Panc1 (cell line): ENCODE measurements at regions not wholly inside any gene's neighbourhood (a gene's known extent, or its start where the extent isn't known, plus 50 kb on each side); places are given as distances from the start of the nearest gene placed in this dataset.

Experiments used
- ATAC-seq: fragments of 200-7000 bp; cut with Tn5 transposase; 2 replicates; pipeline ENCODE4 v1.9.1; 2020; ENCODE audit warnings: mild to moderate bottlenecking, moderate library complexity
- BruUV-seq: library from RNA; stranded (reverse); fragments of 400-500 nt; replicated peaks from 2 replicates; lab custom pipeline; 2021; lab: Mats Ljungman, UMichigan
- CTCF ChIA-PET: fragments of 300-600 bp; sonication (Branson Sonifier 250); formaldehyde crosslinking; loops from one replicate; lab custom pipeline; 2022; ENCODE audit warnings: antibody characterized with exemption; lab: Charles Lee
- POLR2A ChIA-PET: fragments of 300-600 bp; sonication (Branson Sonifier 250); formaldehyde crosslinking; loops from one replicate; lab custom pipeline; 2022; ENCODE audit warnings: antibody characterized with exemption; lab: Charles Lee
- DNase-seq: peaks from one replicate; pipeline ENCODE4 v3.0.0-alpha.2; 2010; ENCODE audit warnings: low read depth, low spot score
- H3K27ac ChIP-seq: 2 replicates; pipeline ENCODE4 v1.5.1; 2011; ENCODE audit warnings: mild to moderate bottlenecking, low read length, inconsistent platforms
- H3K27me3 ChIP-seq: fragments of 200-500 bp; sonication (Bioruptor generic); 2 replicates; pipeline ENCODE4 v1.6.0; 2014; ENCODE audit warnings: low read length, inconsistent platforms; ENCODE audit not compliant: control insufficient read depth, insufficient read depth
- H3K36me3 ChIP-seq: fragments of 200-500 bp; sonication (Bioruptor generic); 2 replicates; pipeline ENCODE4 v1.5.1; 2014; ENCODE audit warnings: inconsistent platforms, mild to moderate bottlenecking, low read length, moderate library complexity; ENCODE audit not compliant: control insufficient read depth, insufficient read depth
- H3K4me1 ChIP-seq: 2 replicates; pipeline ENCODE4 v1.5.1; 2011; ENCODE audit warnings: inconsistent platforms, mild to moderate bottlenecking, low read length, moderate library complexity; ENCODE audit not compliant: control insufficient read depth, insufficient read depth
- H3K4me3 ChIP-seq, 2 experiments: 2 replicates each; pipeline ENCODE4 v1.5.1; 2011 to 2012; ENCODE audit warnings: low read depth in 2 of 2, low read length in 2 of 2, mild to moderate bottlenecking in 2 of 2, inconsistent platforms in 1 of 2, moderate library complexity in 1 of 2
- H3K9me3 ChIP-seq: fragments of 200-500 bp; sonication (Bioruptor generic); 2 replicates; pipeline ENCODE4 v1.5.1; 2014; ENCODE audit warnings: low read depth, mild to moderate bottlenecking, inconsistent platforms, low read length, moderate library complexity; ENCODE audit not compliant: control insufficient read depth, insufficient read depth
- POLR2AphosphoS5 ChIP-seq: IDR thresholded peaks from 2 replicates; pipeline ENCODE4 v1.6.1; 2012; ENCODE audit warnings: mild to moderate bottlenecking, low read depth, low read length, moderate library complexity
- REST ChIP-seq, 2 experiments: IDR thresholded peaks; 2 replicates each; pipeline ENCODE4 v1.6.1; 2011 to 2012; ENCODE audit warnings: low read depth in 2 of 2, control low read depth in 1 of 2, low read length in 1 of 2, mild to moderate bottlenecking in 1 of 2, moderate library complexity in 1 of 2; ENCODE audit not compliant: insufficient read depth in 1 of 2
- SIN3A ChIP-seq: IDR thresholded peaks from 2 replicates; pipeline ENCODE4 v1.6.1; 2012; ENCODE audit warnings: low read depth, mild to moderate bottlenecking, low read length, moderate library complexity, borderline replicate concordance; ENCODE audit not compliant: insufficient read depth
- TCF7L2 ChIP-seq: IDR thresholded peaks from 2 replicates; pipeline ENCODE4 v1.6.1; 2011; ENCODE audit warnings: mild to moderate bottlenecking, low read depth, low read length, inconsistent platforms
- in situ Hi-C: cut with HindIII; loops from 2 replicates; pipeline ENCODE4 v1.10.0; 2016; ENCODE audit warnings: low sequenced_read_pairs, low pct_unique_long_range_greater_than_20kb
- intact Hi-C: fragments of 100-400 bp; cut with micrococcal nuclease; formaldehyde crosslinking; loops from one replicate; pipeline ENCODE4 v1.10.0; 2022; ENCODE audit not compliant: unreplicated experiment
- TF ChIP-seq, protein P1 (sequence below): fragments of 450-650 bp; IDR thresholded peaks from 2 replicates; pipeline ENCODE4 v1.5.1; 2017; ENCODE audit warnings: mild to moderate bottlenecking

GRCh38 chr10:83960125-83960524 lies 179.2 kb upstream of the GHITM start:
- Histone ChIP-seq H3K27me3 (peaks cover 4% of the 10 kb centered on the region; the same call in 1 of the 2 replicates), H3K27ac (no peak overlapping the region), H3K4me3 (no peak overlapping the region), H3K36me3 (no peaks in the 10 kb centered on the region), H3K4me1 (no peaks in the 10 kb centered on the region), H3K9me3 (no peaks in the 10 kb centered on the region)
- TF ChIP-seq REST (IDR thresholded peaks at IDR 0.05; ENCODE audit: insufficient read depth in 1 of 2, low read depth in 2 of 2, low read length in 1 of 2) (no peak; a peak in 1 of 4 replicates), TCF7L2 (no peak), POLR2AphosphoS5 (no peak), SIN3A (no peak)
- TF ChIP-seq, protein P1, sequence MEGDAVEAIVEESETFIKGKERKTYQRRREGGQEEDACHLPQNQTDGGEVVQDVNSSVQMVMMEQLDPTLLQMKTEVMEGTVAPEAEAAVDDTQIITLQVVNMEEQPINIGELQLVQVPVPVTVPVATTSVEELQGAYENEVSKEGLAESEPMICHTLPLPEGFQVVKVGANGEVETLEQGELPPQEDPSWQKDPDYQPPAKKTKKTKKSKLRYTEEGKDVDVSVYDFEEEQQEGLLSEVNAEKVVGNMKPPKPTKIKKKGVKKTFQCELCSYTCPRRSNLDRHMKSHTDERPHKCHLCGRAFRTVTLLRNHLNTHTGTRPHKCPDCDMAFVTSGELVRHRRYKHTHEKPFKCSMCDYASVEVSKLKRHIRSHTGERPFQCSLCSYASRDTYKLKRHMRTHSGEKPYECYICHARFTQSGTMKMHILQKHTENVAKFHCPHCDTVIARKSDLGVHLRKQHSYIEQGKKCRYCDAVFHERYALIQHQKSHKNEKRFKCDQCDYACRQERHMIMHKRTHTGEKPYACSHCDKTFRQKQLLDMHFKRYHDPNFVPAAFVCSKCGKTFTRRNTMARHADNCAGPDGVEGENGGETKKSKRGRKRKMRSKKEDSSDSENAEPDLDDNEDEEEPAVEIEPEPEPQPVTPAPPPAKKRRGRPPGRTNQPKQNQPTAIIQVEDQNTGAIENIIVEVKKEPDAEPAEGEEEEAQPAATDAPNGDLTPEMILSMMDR, result no peak
- ATAC-seq (no peak), DNase-seq (no peak)
- BruUV-seq, result no TSS peak
- CTCF ChIA-PET, result no interaction called here
- in situ Hi-C loops (no loop called here), intact Hi-C loops (no loop called here)
- POLR2A ChIA-PET, result no interaction called here

- POLR2A ChIA-PET, result no interaction called here
- TF ChIP-seq, protein P1, result peak; percentile 13; the same call in 1 of the 2 replicates
- TF ChIP-seq POLR2AphosphoS5, result no peak
- Histone ChIP-seq H3K36me3 (no peaks in the 10 kb centered on the region), H3K27ac (no peak overlapping the region), H3K4me1 (no peaks in the 10 kb centered on the region), H3K27me3 (peaks cover 4% of the 10 kb centered on the region; the same call in 1 of the 2 replicates), H3K9me3 (no peaks in the 10 kb centered on the region), H3K4me3 (no peak overlapping the region)
- ATAC-seq (no peak), DNase-seq (no peak)
- intact Hi-C loops, result no loop called here
- no TSS peak for BruUV-seq
- in situ Hi-C loops, result no loop called here
- CTCF ChIA-PET, result no interaction called here
Measured at GRCh38 chr10:83961620-83962019, 177.7 kb upstream of the GHITM start.
